ENCODE measurements at regions not wholly inside any gene's neighbourhood (a gene's known extent, or its start where the extent isn't known, plus 50 kb on each side); places are given as distances from the start of the nearest gene placed in this dataset.

- no peak for DNase-seq
- no peak overlapping the region for H3K27ac ChIP-seq (ENCODE audit: low read depth in 1 of 2, low read length in 1 of 2)
- peaks cover 0 to 10% (median 0%) of the 10 kb centered on the region in 5 donors for H3K4me1 ChIP-seq (ENCODE audit: control insufficient read depth in 5 of 5, insufficient read depth in 5 of 5, low read length in 5 of 5)
- H3K9me3 ChIP-seq (ENCODE audit: control insufficient read depth in 4 of 4, insufficient read depth in 3 of 4, low read length in 3 of 4) = peaks cover 0 to 9% (median 0%) of the 10 kb centered on the region in 4 donors
- no peak for ATAC-seq (ENCODE audit: insufficient read depth, low FRiP score)
- no peak overlapping the region for H3K9ac ChIP-seq (ENCODE audit: insufficient read depth in 1 of 2, low read length in 2 of 2)
- H3K4me3 ChIP-seq = no peak overlapping the region
- no peaks in the 10 kb centered on the region for H3K27me3 ChIP-seq (ENCODE audit: control insufficient read depth in 3 of 3, insufficient read depth in 3 of 3, low read length in 2 of 3)
- no peaks in the 10 kb centered on the region for H3K36me3 ChIP-seq (ENCODE audit: control insufficient read depth in 4 of 4, insufficient read depth in 4 of 4, low read length in 4 of 4)
- 90 to 98% methylated on average over 6 of the region's 6 CpGs for WGBS, 2 donors
- no peak for TF ChIP-seq CTCF (IDR thresholded peaks at IDR 0.05; ENCODE audit: control extremely low read depth, extremely low read depth)
These were observed 208.9 kb upstream of the TNP1 start for GRCh38 chr2:217068677-217069250.

DNA sequence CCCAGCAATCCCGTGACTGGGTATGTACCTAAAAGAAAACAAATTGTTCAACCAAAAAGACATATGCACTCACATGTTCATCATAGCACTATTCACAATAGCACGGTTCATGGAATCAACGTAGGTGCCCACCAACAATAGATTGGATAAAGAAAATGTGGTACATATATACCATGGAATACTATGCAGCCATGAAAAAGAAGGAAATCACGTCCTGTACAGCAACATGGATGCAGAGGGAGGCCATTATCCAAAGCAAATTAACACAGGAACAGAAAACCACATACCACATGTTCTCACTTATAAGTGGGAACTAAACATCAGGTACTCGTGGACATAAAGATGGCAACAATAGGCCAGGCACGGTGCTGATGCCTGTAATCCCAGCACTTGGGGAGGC, 207.9 kb upstream of the TNP1 start:
- no peak overlapping the region for H3K4me3 ChIP-seq
- DNase-seq (no peak), ATAC-seq (ENCODE audit: insufficient read depth, low FRiP score) (no peak)
- no peak overlapping the region for H3K27ac ChIP-seq (ENCODE audit: low read depth in 1 of 2, low read length in 1 of 2)
- peaks cover 0 to 10% (median 0%) of the 10 kb centered on the region in 5 donors for H3K4me1 ChIP-seq (ENCODE audit: control insufficient read depth in 5 of 5, insufficient read depth in 5 of 5, low read length in 5 of 5)
- WGBS, 2 donors = 96 to 98% methylated on average over 6 of the region's 6 CpGs
- no peaks in the 10 kb centered on the region for H3K36me3 ChIP-seq (ENCODE audit: control insufficient read depth in 4 of 4, insufficient read depth in 4 of 4, low read length in 4 of 4)
- peaks cover 0 to 9% (median 0%) of the 10 kb centered on the region in 4 donors for H3K9me3 ChIP-seq (ENCODE audit: control insufficient read depth in 4 of 4, insufficient read depth in 3 of 4, low read length in 3 of 4)
- H3K9ac ChIP-seq (ENCODE audit: insufficient read depth in 1 of 2, low read length in 2 of 2) = no peak overlapping the region
- H3K27me3 ChIP-seq (ENCODE audit: control insufficient read depth in 3 of 3, insufficient read depth in 3 of 3, low read length in 2 of 3) = no peaks in the 10 kb centered on the region
- no peak for TF ChIP-seq CTCF (IDR thresholded peaks at IDR 0.05; ENCODE audit: control extremely low read depth, extremely low read depth)

GRCh38 chr2:217066510-217067270, 206.8 kb upstream of the TNP1 start:
- no peaks in the 10 kb centered on the region for H3K36me3 ChIP-seq (ENCODE audit: control insufficient read depth in 4 of 4, insufficient read depth in 4 of 4, low read length in 4 of 4)
- peak overlapping the region in 1 of 2 donors; percentile 21 for H3K27ac ChIP-seq (ENCODE audit: low read depth in 1 of 2, low read length in 1 of 2)
- no peak overlapping the region for H3K9ac ChIP-seq (ENCODE audit: insufficient read depth in 1 of 2, low read length in 2 of 2)
- no peak overlapping the region for H3K4me3 ChIP-seq
- peaks cover 0 to 10% (median 0%) of the 10 kb centered on the region in 5 donors for H3K4me1 ChIP-seq (ENCODE audit: control insufficient read depth in 5 of 5, insufficient read depth in 5 of 5, low read length in 5 of 5)
- DNase-seq (no peak), ATAC-seq (ENCODE audit: insufficient read depth, low FRiP score) (no peak)
- peaks cover 0 to 9% (median 0%) of the 10 kb centered on the region in 4 donors for H3K9me3 ChIP-seq (ENCODE audit: control insufficient read depth in 4 of 4, insufficient read depth in 3 of 4, low read length in 3 of 4)
- H3K27me3 ChIP-seq (ENCODE audit: control insufficient read depth in 3 of 3, insufficient read depth in 3 of 3, low read length in 2 of 3) = no peaks in the 10 kb centered on the region
- 76 to 77% methylated on average over 21 of the region's 21 CpGs for WGBS, 2 donors
- no peak for TF ChIP-seq CTCF (IDR thresholded peaks at IDR 0.05; ENCODE audit: control extremely low read depth, extremely low read depth)
